ENCODE measurements at regions not wholly inside any gene's neighbourhood (a gene's known extent, or its start where the extent isn't known, plus 50 kb on each side); places are given as distances from the start of the nearest gene placed in this dataset.

GRCh38 chr16:49068224-49068623, 213.4 kb downstream of the CBLN1 start:
- DNase-seq = no peak

GRCh38 chr16:49067776-49068175, 213.9 kb downstream of the CBLN1 start:
- DNase-seq = no peak

GRCh38 chr16:49061137-49061714, 220.4 kb downstream of the CBLN1 start:
- no peak for DNase-seq

- DNase-seq = no peak
Observed at GRCh38 chr16:49060728-49061127, 220.9 kb downstream of the CBLN1 start.

- DNase-seq = no peak
Observed at GRCh38 chr16:49058382-49058781, 223.3 kb downstream of the CBLN1 start.

- no peak for DNase-seq
Observed at GRCh38 chr16:49057936-49058335, 223.7 kb downstream of the CBLN1 start.

- no peak for DNase-seq
Observed at GRCh38 chr16:49057391-49057790, 224.2 kb downstream of the CBLN1 start.

- no peak for DNase-seq
Observed at GRCh38 chr16:49056546-49056945, 225.1 kb downstream of the CBLN1 start.

- peak; percentile 4 to 48 for DNase-seq
Observed at GRCh38 chr16:49055824-49056545, 225.7 kb downstream of the CBLN1 start.

GRCh38 chr16:49055291-49055690, 226.3 kb downstream of the CBLN1 start:
- no peak for DNase-seq

- no peak for DNase-seq
Observed at GRCh38 chr16:49054606-49055005, 227.0 kb downstream of the CBLN1 start.

GRCh38 chr16:49052846-49053245, 228.8 kb downstream of the CBLN1 start:
- no peak for DNase-seq

GRCh38 chr16:49051576-49051975, 230.1 kb downstream of the CBLN1 start:
- no peak for DNase-seq

GRCh38 chr16:49050607-49051006, 231.0 kb downstream of the CBLN1 start:
- no peak for DNase-seq

GRCh38 chr16:49049644-49050043, 232.0 kb downstream of the CBLN1 start:
- no peak for DNase-seq

GRCh38 chr16:49049191-49049590, 232.4 kb downstream of the CBLN1 start:
- DNase-seq = no peak

GRCh38 chr16:49048557-49048956, 233.1 kb downstream of the CBLN1 start:
- no peak for DNase-seq

GRCh38 chr16:49036126-49036525, 245.5 kb downstream of the CBLN1 start:
- DNase-seq = no peak

- DNase-seq = no peak
Observed at GRCh38 chr16:49027420-49027819, 254.2 kb downstream of the CBLN1 start.

- DNase-seq = no peak
Observed at GRCh38 chr16:49026566-49027181, 255.0 kb downstream of the CBLN1 start.

GRCh38 chr16:49024896-49025295, 256.7 kb downstream of the CBLN1 start:
- no peak for DNase-seq

- DNase-seq = no peak
Observed at GRCh38 chr16:49024016-49024415, 257.6 kb downstream of the CBLN1 start.

GRCh38 chr16:49023050-49023449, 258.6 kb downstream of the CBLN1 start:
- DNase-seq = no peak

GRCh38 chr16:49022351-49022963, 259.2 kb downstream of the CBLN1 start:
- no peak for DNase-seq
